ENCODE measurements at regions not wholly inside any gene's neighbourhood (a gene's known extent, or its start where the extent isn't known, plus 50 kb on each side); places are given as distances from the start of the nearest gene placed in this dataset.

DNA sequence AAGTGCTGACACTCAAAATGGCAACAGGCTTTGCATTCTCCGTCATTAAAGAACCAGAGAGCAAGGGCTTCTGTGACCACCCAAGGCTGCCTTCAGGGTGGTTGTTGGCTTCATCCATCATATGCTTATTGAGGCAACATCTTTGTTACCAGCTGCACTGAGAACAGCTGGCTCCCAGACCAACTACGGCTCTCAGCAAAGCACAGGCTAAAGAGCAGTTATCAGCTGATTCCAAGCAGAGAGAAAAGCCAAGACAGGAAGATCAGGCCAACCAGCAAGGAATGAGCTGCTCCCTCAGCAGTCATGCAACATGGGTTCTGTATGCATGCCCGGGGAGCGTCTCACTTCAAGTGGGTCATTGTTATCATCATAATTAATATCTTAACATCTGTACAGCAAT is 358.9 kb downstream of the ACTL7B start:
- no peak for DNase-seq (ENCODE audit: low spot score)
- in situ Hi-C loops (cut with MboI; ENCODE audit: low sequenced_read_pairs, unreplicated experiment): no loop called here
- TF ChIP-seq, protein P1, sequence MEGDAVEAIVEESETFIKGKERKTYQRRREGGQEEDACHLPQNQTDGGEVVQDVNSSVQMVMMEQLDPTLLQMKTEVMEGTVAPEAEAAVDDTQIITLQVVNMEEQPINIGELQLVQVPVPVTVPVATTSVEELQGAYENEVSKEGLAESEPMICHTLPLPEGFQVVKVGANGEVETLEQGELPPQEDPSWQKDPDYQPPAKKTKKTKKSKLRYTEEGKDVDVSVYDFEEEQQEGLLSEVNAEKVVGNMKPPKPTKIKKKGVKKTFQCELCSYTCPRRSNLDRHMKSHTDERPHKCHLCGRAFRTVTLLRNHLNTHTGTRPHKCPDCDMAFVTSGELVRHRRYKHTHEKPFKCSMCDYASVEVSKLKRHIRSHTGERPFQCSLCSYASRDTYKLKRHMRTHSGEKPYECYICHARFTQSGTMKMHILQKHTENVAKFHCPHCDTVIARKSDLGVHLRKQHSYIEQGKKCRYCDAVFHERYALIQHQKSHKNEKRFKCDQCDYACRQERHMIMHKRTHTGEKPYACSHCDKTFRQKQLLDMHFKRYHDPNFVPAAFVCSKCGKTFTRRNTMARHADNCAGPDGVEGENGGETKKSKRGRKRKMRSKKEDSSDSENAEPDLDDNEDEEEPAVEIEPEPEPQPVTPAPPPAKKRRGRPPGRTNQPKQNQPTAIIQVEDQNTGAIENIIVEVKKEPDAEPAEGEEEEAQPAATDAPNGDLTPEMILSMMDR (IDR thresholded peaks at IDR 0.05; ENCODE audit: borderline replicate concordance, control extremely low read depth, extremely low read depth, insufficient read depth, missing control alignments): no peak

DNA sequence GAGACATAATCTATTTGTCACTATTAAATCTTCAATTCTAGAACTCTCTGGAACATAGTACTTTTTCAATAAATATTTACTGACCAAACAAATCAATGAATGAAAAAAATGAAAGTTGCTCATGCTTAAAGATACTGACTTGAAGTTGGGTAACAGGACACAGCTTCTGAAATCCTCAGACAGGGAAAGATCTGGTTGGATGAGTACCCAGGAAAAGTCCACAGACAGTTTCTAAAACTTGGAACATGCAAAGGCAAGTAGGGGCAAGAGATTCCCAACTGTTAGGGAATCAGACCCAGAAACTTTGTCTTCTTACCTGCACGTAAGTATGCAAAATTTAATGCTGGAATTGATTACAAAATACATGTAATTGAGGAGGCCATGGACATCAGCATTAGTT is 366.2 kb downstream of the ACTL7B start:
- no peak for DNase-seq (ENCODE audit: low spot score)
- TF ChIP-seq, protein P1 (IDR thresholded peaks at IDR 0.05; ENCODE audit: borderline replicate concordance, control extremely low read depth, extremely low read depth, insufficient read depth, missing control alignments): no peak
- in situ Hi-C loops (cut with MboI; ENCODE audit: low sequenced_read_pairs, unreplicated experiment): no loop called here

DNA sequence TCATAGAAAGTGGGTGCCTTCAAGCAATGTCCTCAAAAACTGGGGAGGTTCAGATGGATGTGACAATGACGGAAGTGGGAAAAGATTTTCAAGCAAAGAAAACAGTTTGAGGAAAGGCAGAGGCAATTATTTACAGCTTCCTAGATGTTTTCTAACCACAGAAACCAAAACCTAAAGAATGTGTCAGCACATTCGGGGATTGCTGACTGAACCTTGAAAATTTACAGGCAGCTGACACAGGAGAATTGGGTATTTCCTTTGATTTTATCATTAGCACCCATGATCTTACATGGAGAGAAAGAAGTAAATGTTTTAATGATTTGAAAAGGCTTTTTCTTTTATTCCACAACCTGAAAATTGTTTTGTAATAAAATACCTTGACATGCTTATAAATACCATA is 369.0 kb downstream of the ACTL7B start:
- DNase-seq (ENCODE audit: low spot score): no peak
- in situ Hi-C loops (cut with MboI; ENCODE audit: low sequenced_read_pairs, unreplicated experiment): no loop called here
- TF ChIP-seq, protein P1 (IDR thresholded peaks at IDR 0.05; ENCODE audit: borderline replicate concordance, control extremely low read depth, extremely low read depth, insufficient read depth, missing control alignments): no peak

DNA sequence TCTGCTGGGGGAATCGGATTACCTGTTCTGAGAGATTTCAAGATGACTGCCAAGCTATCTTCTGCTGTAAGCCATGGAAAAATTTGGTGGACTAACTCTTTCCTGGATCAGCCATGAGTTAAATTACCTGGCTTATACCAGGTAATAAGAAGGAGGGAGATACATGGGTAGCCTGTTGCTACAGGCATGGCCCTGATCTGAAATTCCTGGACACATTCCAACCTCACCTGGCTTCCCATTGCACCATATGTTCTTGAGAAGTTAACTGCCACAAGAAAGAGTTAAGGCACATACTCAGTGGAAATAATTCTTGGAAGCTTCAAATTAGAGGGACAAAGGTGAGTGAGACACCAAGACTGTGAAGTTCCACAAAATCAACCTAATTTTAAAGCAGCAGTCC is 371.3 kb downstream of the ACTL7B start:
- in situ Hi-C loops (cut with MboI; ENCODE audit: low sequenced_read_pairs, unreplicated experiment): no loop called here
- DNase-seq (ENCODE audit: low spot score): no peak
- TF ChIP-seq, protein P1 (IDR thresholded peaks at IDR 0.05; ENCODE audit: borderline replicate concordance, control extremely low read depth, extremely low read depth, insufficient read depth, missing control alignments): no peak

DNA sequence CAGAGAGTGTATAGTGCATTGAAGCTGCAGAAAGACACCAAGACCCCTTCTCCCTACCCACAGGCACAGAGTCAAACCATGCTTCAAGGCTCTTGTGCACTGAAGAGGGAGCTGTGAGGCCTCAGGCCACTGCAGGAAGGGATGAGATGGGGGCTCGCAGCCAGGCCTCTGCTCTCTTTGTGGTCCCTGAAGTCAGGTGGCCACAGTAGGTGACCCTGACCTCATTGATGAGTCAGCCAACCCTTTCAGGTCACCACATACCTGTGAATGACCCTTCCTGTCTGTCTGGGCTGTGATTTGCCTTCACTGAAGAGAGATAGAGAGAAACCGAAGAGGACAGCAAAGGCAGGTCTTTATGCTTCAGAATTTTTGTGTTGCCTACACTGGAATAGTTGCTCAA is 372.1 kb downstream of the ACTL7B start:
- in situ Hi-C loops (cut with MboI; ENCODE audit: low sequenced_read_pairs, unreplicated experiment): no loop called here
- TF ChIP-seq, protein P1 (IDR thresholded peaks at IDR 0.05; ENCODE audit: borderline replicate concordance, control extremely low read depth, extremely low read depth, insufficient read depth, missing control alignments): no peak
- no peak for DNase-seq (ENCODE audit: low spot score)

DNA sequence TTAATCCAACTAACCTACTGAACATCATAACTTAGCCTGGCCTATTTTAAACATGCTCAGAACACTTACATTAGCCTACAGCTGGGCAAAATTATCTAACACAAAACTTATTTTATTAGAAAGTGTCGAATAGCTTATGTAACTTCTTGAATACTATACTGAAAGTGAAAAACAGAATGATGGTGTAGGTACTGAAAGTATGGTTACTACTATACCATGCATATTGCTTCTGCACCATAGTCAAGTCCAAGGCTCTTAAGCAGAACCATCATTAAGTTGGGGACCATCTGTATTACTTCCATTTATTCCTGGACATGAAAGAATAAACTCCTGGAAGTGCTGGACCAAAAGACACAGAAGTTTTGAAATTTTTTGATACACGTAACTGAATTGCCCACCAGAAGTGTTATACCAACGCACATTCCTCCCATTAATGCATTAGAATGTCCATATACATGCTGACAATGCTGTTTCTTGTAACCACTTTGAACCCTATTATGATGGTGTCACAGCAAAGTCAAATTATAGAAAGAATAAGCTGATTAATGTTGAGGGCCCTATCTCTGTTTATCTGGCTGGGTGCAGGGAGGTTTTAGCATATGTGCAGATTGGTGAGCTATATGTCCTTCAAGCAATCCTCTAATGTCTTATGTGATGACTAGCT is 375.7 kb downstream of the ACTL7B start:
- in situ Hi-C loops (cut with MboI; ENCODE audit: low sequenced_read_pairs, unreplicated experiment): no loop called here
- DNase-seq (ENCODE audit: low spot score): no peak
- TF ChIP-seq, protein P1 (IDR thresholded peaks at IDR 0.05; ENCODE audit: borderline replicate concordance, control extremely low read depth, extremely low read depth, insufficient read depth, missing control alignments): no peak
